AG04450 (cell line): ENCODE measurements at regions not wholly inside any gene's neighbourhood (a gene's known extent, or its start where the extent isn't known, plus 50 kb on each side); places are given as distances from the start of the nearest gene placed in this dataset.

ENCODE experiments used
- CTCF ChIA-PET: fragments of 300-600, 350-600 bp; formaldehyde crosslinking; extraction: SDS; loops from one replicate; lab custom pipeline; 2022; ENCODE audit warnings: antibody characterized with exemption, inconsistent platforms; lab: Charles Lee
- POLR2A ChIA-PET: fragments of 350-600 bp; formaldehyde crosslinking; extraction: SDS; loops from one replicate; lab custom pipeline; 2021; ENCODE audit warnings: antibody characterized with exemption, inconsistent platforms; lab: Yijun Ruan, JAX
- DNase-seq: peaks from one replicate; pipeline ENCODE4 v3.0.0-alpha.2; 2011; ENCODE audit warnings: low read depth, low spot score
- H3K27ac ChIP-seq: one replicate; pipeline ENCODE4 v1.5.1; 2012; ENCODE audit warnings: low read depth, low read length, control low read depth
- H3K27me3 ChIP-seq: one replicate; pipeline ENCODE4 v1.6.0; 2012; ENCODE audit warnings: low read length; ENCODE audit not compliant: control insufficient read depth, insufficient read depth
- H3K4me3 ChIP-seq: 2 replicates; pipeline ENCODE4 v1.5.1; 2011; ENCODE audit warnings: mild to moderate bottlenecking, low read depth, low read length, control low read depth
- H3K9me3 ChIP-seq: 2 replicates; pipeline ENCODE4 v1.5.1; 2012; ENCODE audit warnings: low read length; ENCODE audit not compliant: control insufficient read depth, insufficient read depth
- TF ChIP-seq, protein P1 (sequence below): IDR thresholded peaks from 2 replicates; pipeline ENCODE4 v1.5.1; 2011; ENCODE audit warnings: low read depth, low read length, control low read depth, inconsistent platforms

DNA sequence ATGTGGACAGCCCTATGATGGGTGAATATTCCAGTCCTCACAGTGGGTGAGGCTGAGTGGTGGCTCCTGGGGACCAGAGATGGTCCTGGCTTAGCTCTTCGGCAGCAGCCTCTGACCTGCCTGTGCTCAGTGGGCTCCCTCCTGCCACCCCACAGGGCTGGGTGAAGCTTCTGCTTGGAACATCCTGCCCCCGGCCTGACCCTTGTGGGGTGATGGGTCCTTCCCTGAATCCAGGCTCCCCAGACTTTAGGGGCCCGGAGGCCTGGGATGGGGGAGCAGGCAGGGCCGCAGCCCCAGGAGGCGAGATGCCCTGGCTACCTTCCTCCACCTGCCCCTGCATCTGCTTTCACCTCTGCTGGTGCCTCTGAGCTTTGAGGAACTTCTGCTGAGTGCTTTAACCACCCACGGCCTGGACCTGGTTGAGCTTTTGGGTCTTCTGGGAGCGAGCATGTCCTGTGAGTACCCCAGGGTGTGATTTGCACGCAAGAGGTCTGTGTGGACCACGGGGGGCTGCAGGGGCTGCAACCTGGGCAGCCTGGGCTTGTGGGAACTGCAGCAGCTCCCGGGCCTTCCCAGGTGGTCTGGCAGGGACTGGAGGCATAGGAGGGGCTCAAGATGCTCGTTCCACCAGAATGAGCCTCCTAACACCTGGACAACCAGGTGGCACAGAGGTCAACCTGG, 159.5 kb downstream of the KIF26A start:
- Histone ChIP-seq H3K4me3 (no peak overlapping the region), H3K27me3 (no peaks in the 10 kb centered on the region), H3K27ac (no peak overlapping the region), H3K9me3 (peaks cover 91% of the 10 kb centered on the region)
- ChIA-PET CTCF (no interaction called here), POLR2A (no interaction called here)
- TF ChIP-seq, protein P1, sequence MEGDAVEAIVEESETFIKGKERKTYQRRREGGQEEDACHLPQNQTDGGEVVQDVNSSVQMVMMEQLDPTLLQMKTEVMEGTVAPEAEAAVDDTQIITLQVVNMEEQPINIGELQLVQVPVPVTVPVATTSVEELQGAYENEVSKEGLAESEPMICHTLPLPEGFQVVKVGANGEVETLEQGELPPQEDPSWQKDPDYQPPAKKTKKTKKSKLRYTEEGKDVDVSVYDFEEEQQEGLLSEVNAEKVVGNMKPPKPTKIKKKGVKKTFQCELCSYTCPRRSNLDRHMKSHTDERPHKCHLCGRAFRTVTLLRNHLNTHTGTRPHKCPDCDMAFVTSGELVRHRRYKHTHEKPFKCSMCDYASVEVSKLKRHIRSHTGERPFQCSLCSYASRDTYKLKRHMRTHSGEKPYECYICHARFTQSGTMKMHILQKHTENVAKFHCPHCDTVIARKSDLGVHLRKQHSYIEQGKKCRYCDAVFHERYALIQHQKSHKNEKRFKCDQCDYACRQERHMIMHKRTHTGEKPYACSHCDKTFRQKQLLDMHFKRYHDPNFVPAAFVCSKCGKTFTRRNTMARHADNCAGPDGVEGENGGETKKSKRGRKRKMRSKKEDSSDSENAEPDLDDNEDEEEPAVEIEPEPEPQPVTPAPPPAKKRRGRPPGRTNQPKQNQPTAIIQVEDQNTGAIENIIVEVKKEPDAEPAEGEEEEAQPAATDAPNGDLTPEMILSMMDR = no peak
- DNase-seq = no peak

DNA sequence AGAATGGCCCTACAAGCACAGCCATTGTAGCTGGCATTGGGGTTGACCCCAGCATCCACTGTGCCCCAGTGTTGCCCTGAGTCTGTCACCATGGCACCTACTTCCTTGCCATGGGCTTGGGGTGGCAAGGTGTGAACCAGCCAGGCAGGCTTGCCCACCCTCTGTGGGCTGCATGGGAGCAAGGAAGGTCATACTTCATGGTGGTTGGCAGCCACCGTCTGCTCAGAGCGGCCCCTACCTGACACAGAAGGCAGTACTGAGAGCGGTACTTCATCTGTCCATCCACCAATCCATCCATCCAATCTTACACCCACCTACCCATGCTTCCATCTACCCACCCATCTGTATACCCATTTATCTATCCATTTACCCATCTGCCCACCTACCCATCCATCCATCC, 160.1 kb downstream of the KIF26A start:
- TF ChIP-seq, protein P1 = no peak
- CTCF ChIA-PET = no interaction called here
- no peaks in the 10 kb centered on the region for H3K27me3 ChIP-seq
- peaks cover 91% of the 10 kb centered on the region for H3K9me3 ChIP-seq
- POLR2A ChIA-PET = no interaction called here
- H3K4me3 ChIP-seq = no peak overlapping the region
- no peak for DNase-seq
- no peak overlapping the region for H3K27ac ChIP-seq

GRCh38 chr14:104299993-104300761, 161.8 kb downstream of the KIF26A start:
- Histone ChIP-seq H3K27me3 (no peaks in the 10 kb centered on the region), H3K27ac (no peak overlapping the region), H3K9me3 (peaks cover 91% of the 10 kb centered on the region), H3K4me3 (no peak overlapping the region)
- no peak for DNase-seq
- CTCF ChIA-PET = no interaction called here
- POLR2A ChIA-PET = no interaction called here
- TF ChIP-seq, protein P1 = no peak

GRCh38 chr14:104301731-104302460, 163.5 kb downstream of the KIF26A start:
- TF ChIP-seq, protein P1 = no peak
- CTCF ChIA-PET = no interaction called here
- Histone ChIP-seq H3K27me3 (no peaks in the 10 kb centered on the region), H3K27ac (no peak overlapping the region), H3K4me3 (no peak overlapping the region), H3K9me3 (peaks cover 91% of the 10 kb centered on the region)
- POLR2A ChIA-PET = no interaction called here
- no peak for DNase-seq
